Mesenchymal stem cell (in vitro differentiated cells and primary cell): ENCODE measurements at regions not wholly inside any gene's neighbourhood (a gene's known extent, or its start where the extent isn't known, plus 50 kb on each side); places are given as distances from the start of the nearest gene placed in this dataset.

ENCODE experiments used
- DNase-seq: peaks from one replicate; pipeline ENCODE4 v3.0.0-alpha.2; 2013
- H2AFZ ChIP-seq: one replicate; pipeline ENCODE4 v1.6.1; 2013; ENCODE audit warnings: low read depth, mild to moderate bottlenecking, control low read depth, inconsistent platforms, low read length, moderate library complexity
- H2AK5ac ChIP-seq: 2 replicates; pipeline ENCODE4 v1.6.1; 2013; ENCODE audit warnings: low read length, moderate library complexity, mild to moderate bottlenecking, inconsistent platforms; ENCODE audit not compliant: severe bottlenecking
- H2BK120ac ChIP-seq: one replicate; pipeline ENCODE4 v1.6.1; 2013; ENCODE audit warnings: low read depth, mild to moderate bottlenecking, inconsistent platforms, low read length, moderate library complexity
- H2BK12ac ChIP-seq, 2 experiments: one replicate each; pipeline ENCODE4 v1.6.1; 2013; ENCODE audit warnings: inconsistent platforms in 2 of 2, low read length in 2 of 2, mild to moderate bottlenecking in 2 of 2, moderate library complexity in 2 of 2, control low read depth in 1 of 2
- H2BK15ac ChIP-seq: one replicate; pipeline ENCODE4 v1.6.1; 2013; ENCODE audit warnings: mild to moderate bottlenecking, low read depth, inconsistent platforms; ENCODE audit not compliant: poor library complexity, severe bottlenecking
- H2BK5ac ChIP-seq: 2 replicates; pipeline ENCODE4 v1.6.1; 2013; ENCODE audit warnings: low read depth, mild to moderate bottlenecking, low read length, control low read depth, inconsistent platforms; ENCODE audit not compliant: poor library complexity, severe bottlenecking
- H3K14ac ChIP-seq, 2 experiments: one replicate each; pipeline ENCODE4 v1.6.1; 2013; ENCODE audit warnings: inconsistent platforms in 2 of 2, low read length in 2 of 2, control low read depth in 1 of 2, mild to moderate bottlenecking in 1 of 2, moderate library complexity in 1 of 2
- H3K18ac ChIP-seq, 2 experiments: one replicate each; pipeline ENCODE4 v1.6.1; 2013; ENCODE audit warnings: inconsistent platforms in 2 of 2, low read length in 2 of 2, control low read depth in 1 of 2, low read depth in 1 of 2, mild to moderate bottlenecking in 1 of 2
- H3K23ac ChIP-seq, 2 experiments: one replicate each; pipeline ENCODE4 v1.6.1; 2013; ENCODE audit warnings: inconsistent platforms in 2 of 2, low read length in 2 of 2, mild to moderate bottlenecking in 2 of 2, moderate library complexity in 2 of 2, control low read depth in 1 of 2
- H3K27ac ChIP-seq: 2 replicates; pipeline ENCODE4 v1.5.1; 2013; ENCODE audit warnings: mild to moderate bottlenecking, moderate library complexity, low read length, control low read depth, inconsistent platforms; ENCODE audit not compliant: poor library complexity, severe bottlenecking
- H3K27me3 ChIP-seq, 2 experiments: 2 replicates each; pipeline versions ENCODE4 v1.6.1 to v1.7.0; 2013; ENCODE audit warnings: low read length in 2 of 2, mild to moderate bottlenecking in 2 of 2, moderate library complexity in 2 of 2, control low read depth in 1 of 2, inconsistent platforms in 1 of 2; ENCODE audit not compliant: control insufficient read depth in 1 of 2, insufficient read depth in 1 of 2
- H3K36me3 ChIP-seq, 2 experiments: 2 replicates each; pipeline versions ENCODE4 v1.6.1 to v1.7.0; 2013; ENCODE audit warnings: low read length in 2 of 2, control low read depth in 1 of 2, inconsistent platforms in 1 of 2, low read depth in 1 of 2, mild to moderate bottlenecking in 1 of 2; ENCODE audit not compliant: insufficient read depth in 2 of 2, control insufficient read depth in 1 of 2
- H3K4ac ChIP-seq, 2 experiments: one replicate each; pipeline ENCODE4 v1.6.1; 2013; ENCODE audit warnings: inconsistent platforms in 2 of 2, low read length in 2 of 2, mild to moderate bottlenecking in 2 of 2, moderate library complexity in 2 of 2, control low read depth in 1 of 2, low read depth in 1 of 2
- H3K4me1 ChIP-seq: 2 replicates; pipeline ENCODE4 v1.6.1; 2013; ENCODE audit warnings: low read depth, low read length, control low read depth; ENCODE audit not compliant: control insufficient read depth, insufficient read depth
- H3K4me2 ChIP-seq: 2 replicates; pipeline ENCODE4 v1.6.1; 2013; ENCODE audit warnings: low read length, mild to moderate bottlenecking, inconsistent platforms; ENCODE audit not compliant: poor library complexity, severe bottlenecking
- H3K4me3 ChIP-seq, 2 experiments: 2 replicates each; pipeline versions ENCODE4 v1.5.1 to v1.7.0; 2013; ENCODE audit warnings: low read length in 2 of 2, mild to moderate bottlenecking in 2 of 2, control low read depth in 1 of 2, low read depth in 1 of 2; ENCODE audit not compliant: insufficient read depth in 1 of 2
- H3K79me1 ChIP-seq: replicated peaks from 2 replicates; pipeline ENCODE4 v1.6.1; 2013; ENCODE audit warnings: mild to moderate bottlenecking, control low read depth, low read length, inconsistent platforms; ENCODE audit not compliant: poor library complexity, severe bottlenecking
- H3K9ac ChIP-seq: 2 replicates; pipeline ENCODE4 v1.7.0; 2013; ENCODE audit warnings: mild to moderate bottlenecking, low read length, moderate library complexity
- H3K9me3 ChIP-seq: 2 replicates; pipeline ENCODE4 v1.7.0; 2013; ENCODE audit warnings: mild to moderate bottlenecking, low read length; ENCODE audit not compliant: control insufficient read depth
- H4K8ac ChIP-seq: one replicate; pipeline ENCODE4 v1.6.1; 2013; ENCODE audit warnings: inconsistent platforms, mild to moderate bottlenecking, low read length, moderate library complexity
- H4K91ac ChIP-seq: one replicate; pipeline ENCODE4 v1.6.1; 2013; ENCODE audit warnings: mild to moderate bottlenecking, low read length, inconsistent platforms
- WGBS: methylation state at CpG from one replicate; pipeline ENCODE4 v1.1.7; 2013; ENCODE audit warnings: mixed read lengths; 5-methylcytosine and 5-hydroxymethylcytosine counted together

DNA sequence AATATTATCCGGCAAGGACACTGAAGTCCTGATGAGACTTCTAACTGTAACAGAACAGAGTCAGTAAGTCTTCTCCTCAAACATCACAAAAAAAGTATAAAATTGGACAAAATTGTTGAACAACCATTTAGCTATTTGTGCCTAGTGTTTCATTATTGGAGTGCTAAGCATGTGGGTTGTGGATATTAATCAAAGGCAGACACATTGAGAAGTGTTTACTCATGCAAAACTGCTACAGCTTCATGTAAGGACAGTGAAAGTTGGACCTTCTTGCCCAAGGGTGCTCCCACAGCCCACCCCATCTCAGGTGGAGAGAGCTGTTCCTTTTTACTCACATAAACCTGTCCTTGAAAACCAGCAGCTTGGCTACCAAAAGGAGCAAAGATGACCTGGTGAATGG is 355.1 kb upstream of the DAB2 start:
- Histone ChIP-seq H3K9me3 (no peaks in the 10 kb centered on the region), H3K23ac (no peak overlapping the region), H3K36me3 (no peaks in the 10 kb centered on the region), H3K9ac (no peak overlapping the region), H4K91ac (no peak overlapping the region), H3K27ac (no peak overlapping the region), H4K8ac (no peak overlapping the region), H2AK5ac (no peak overlapping the region), H2AFZ (no peak overlapping the region), H3K14ac (no peak overlapping the region), H3K4ac (no peak overlapping the region), H3K27me3 (no peaks in the 10 kb centered on the region), H3K18ac (peak overlapping the region in 1 of 2 experiments; percentile 18), H3K4me2 (no peak overlapping the region), H3K4me3 (no peak overlapping the region), H2BK5ac (no peak overlapping the region), H3K4me1 (peaks cover 2% of the 10 kb centered on the region), H2BK120ac (no peak overlapping the region), H2BK15ac (no peak overlapping the region), H3K79me1 (no peaks in the 10 kb centered on the region), H2BK12ac (no peak overlapping the region)
- no peak for DNase-seq
- WGBS, result no CpG with 5 or more reads among the region's 1 CpG

DNA sequence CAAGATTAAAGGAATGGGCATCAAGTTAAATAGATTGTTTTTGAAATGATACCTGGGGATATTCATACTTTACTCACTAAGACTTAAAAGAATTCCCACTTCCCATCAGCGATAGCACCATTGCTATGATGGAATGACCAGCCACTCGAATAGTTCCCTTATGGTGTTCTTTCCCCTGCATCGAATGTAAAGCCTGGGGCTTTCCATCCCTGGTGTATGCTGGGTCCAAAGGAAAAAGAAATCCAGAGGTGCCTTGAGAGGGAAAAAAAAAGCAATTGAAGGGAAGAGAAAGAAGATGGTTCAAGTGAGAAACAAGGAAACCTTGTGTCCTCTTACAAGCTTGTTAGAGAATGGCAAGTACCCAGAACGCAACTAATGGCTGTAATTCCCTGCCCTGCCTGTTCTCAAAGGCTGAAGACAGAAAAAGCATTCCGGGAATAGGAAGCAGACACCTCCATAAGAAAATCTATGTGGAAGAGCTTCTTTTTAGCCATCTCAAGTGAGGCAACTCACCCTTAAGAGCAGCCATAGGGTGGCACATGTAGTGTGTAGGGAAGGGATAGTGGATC is 351.1 kb upstream of the DAB2 start:
- peak overlapping the region; percentile 16 to 78 for H3K18ac ChIP-seq
- peak overlapping the region; percentile 23 for H2AK5ac ChIP-seq
- no peaks in the 10 kb centered on the region for H3K36me3 ChIP-seq
- H3K14ac ChIP-seq, result no peak overlapping the region
- no peak overlapping the region for H3K23ac ChIP-seq
- H3K4ac ChIP-seq, result no peak overlapping the region
- peaks cover 2% of the 10 kb centered on the region for H3K4me1 ChIP-seq
- H3K9me3 ChIP-seq, result no peaks in the 10 kb centered on the region
- no peak overlapping the region for H2BK120ac ChIP-seq
- no peak overlapping the region for H2BK12ac ChIP-seq
- no peak overlapping the region for H3K4me2 ChIP-seq
- H3K27me3 ChIP-seq, result no peaks in the 10 kb centered on the region
- no peak overlapping the region for H2BK15ac ChIP-seq
- H3K27ac ChIP-seq, result peak overlapping the region; percentile 61
- WGBS, result 83% methylated on average over 5 of the region's 5 CpGs
- H3K9ac ChIP-seq, result peak overlapping the region; percentile 24
- no peak for DNase-seq
- H2BK5ac ChIP-seq, result no peak overlapping the region
- no peaks in the 10 kb centered on the region for H3K79me1 ChIP-seq
- no peak overlapping the region for H3K4me3 ChIP-seq
- H4K91ac ChIP-seq, result no peak overlapping the region
- no peak overlapping the region for H2AFZ ChIP-seq
- no peak overlapping the region for H4K8ac ChIP-seq

DNA sequence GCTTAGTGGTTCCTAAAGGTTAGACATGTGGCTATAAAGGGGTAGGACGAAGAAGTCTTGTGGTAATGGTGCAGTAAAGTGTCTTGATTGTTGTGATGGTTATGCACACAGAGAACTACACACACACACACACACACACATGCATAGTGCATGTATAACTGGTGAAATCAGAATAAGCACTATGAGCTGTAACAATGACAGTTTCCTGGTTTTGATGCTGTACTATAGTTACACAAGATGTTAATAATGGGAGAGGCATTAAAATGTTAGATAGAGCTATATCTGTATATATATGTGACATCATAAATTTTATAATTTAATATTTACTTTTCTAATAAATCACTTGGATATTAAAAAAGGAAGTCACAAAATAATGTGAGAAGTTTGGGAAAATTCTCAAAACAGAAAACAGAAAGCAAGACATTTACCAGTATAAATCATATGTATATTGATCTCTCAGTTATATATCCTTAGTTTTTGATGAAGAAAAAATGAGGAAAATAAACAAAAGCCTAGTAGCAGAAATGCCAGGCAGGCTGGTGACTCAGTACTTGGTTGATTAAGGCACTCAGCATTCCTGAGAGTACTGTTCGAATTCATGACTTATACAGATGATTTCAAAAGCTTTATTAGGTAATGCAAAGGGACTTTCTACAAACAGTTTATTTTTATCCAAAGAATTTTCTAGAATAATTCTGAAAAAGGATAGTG is 350.5 kb upstream of the DAB2 start:
- Histone ChIP-seq H4K91ac (no peak overlapping the region), H3K36me3 (no peaks in the 10 kb centered on the region), H2BK5ac (no peak overlapping the region), H2AK5ac (no peak overlapping the region), H3K9ac (peak overlapping the region; percentile 70), H3K4ac (no peak overlapping the region), H3K27ac (no peak overlapping the region), H4K8ac (no peak overlapping the region), H2AFZ (no peak overlapping the region), H3K4me1 (peaks cover 2% of the 10 kb centered on the region), H3K14ac (no peak overlapping the region), H3K79me1 (no peaks in the 10 kb centered on the region), H2BK12ac (no peak overlapping the region), H2BK120ac (no peak overlapping the region), H3K23ac (no peak overlapping the region), H3K18ac (no peak overlapping the region), H3K4me2 (no peak overlapping the region), H3K9me3 (no peaks in the 10 kb centered on the region), H3K4me3 (no peak overlapping the region), H3K27me3 (no peaks in the 10 kb centered on the region), H2BK15ac (no peak overlapping the region)
- WGBS, result no CpG with 5 or more reads among the region's 2 CpGs
- peak; percentile 89 for DNase-seq

DNA sequence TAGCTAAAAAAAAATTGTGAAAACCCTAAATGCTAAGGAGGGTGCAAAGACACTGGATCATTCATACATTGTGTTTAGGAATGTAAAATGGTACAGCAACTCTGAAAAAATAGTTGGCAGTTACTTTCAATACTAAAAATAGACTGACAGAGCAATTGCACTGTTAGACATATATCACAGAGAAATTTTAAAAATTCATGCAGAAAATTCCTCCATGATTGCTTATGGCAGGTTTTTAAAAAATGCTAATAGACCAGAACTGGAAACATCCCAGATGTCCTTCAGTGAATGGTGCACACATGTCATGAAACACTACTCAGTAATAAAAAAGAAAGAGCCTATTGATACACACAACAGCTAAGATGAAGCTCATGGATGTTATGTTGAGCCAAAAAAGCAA is 349.8 kb upstream of the DAB2 start:
- Histone ChIP-seq H3K36me3 (no peaks in the 10 kb centered on the region), H3K79me1 (no peaks in the 10 kb centered on the region), H2BK5ac (no peak overlapping the region), H3K4ac (no peak overlapping the region), H3K23ac (no peak overlapping the region), H3K9ac (peak overlapping the region; percentile 70), H3K14ac (no peak overlapping the region), H2BK15ac (no peak overlapping the region), H3K4me2 (no peak overlapping the region), H2AK5ac (no peak overlapping the region), H3K9me3 (no peaks in the 10 kb centered on the region), H2AFZ (no peak overlapping the region), H4K8ac (no peak overlapping the region), H2BK120ac (no peak overlapping the region), H3K27ac (no peak overlapping the region), H2BK12ac (no peak overlapping the region), H3K4me1 (peaks cover 2% of the 10 kb centered on the region), H3K4me3 (no peak overlapping the region), H3K18ac (no peak overlapping the region), H3K27me3 (no peaks in the 10 kb centered on the region), H4K91ac (no peak overlapping the region)
- no peak for DNase-seq
